T-cell (primary cell): ENCODE measurements at regions not wholly inside any gene's neighbourhood (a gene's known extent, or its start where the extent isn't known, plus 50 kb on each side); places are given as distances from the start of the nearest gene placed in this dataset.
A peak's percentile ranks its signal among the peaks of the same experiment; 100 is the strongest.

Experiments
- ATAC-seq, 4 experiments: fragments of 200-7000 bp in 3 of 4; fragments of 150-1000 bp in 1 of 4; cut with Tn5 transposase; replicated peaks in 1 of 4; 1 replicate in 3 of 4; 2 replicates in 1 of 4; pipeline ENCODE4 v1.10.0; 2021; ENCODE audit warnings: moderate library complexity in 3 of 4, mild to moderate bottlenecking in 2 of 4, moderate number of reproducible peaks in 1 of 4
- CTCF ChIA-PET, 2 donors: fragments of 300-600 bp; sonication (Branson Sonifier 250); formaldehyde crosslinking; loops; one replicate each; lab custom pipeline; 2022; ENCODE audit warnings: antibody characterized with exemption in 2 of 2; lab: Charles Lee
- POLR2A ChIA-PET, 2 donors: fragments of 300-600 bp; sonication (Branson Sonifier 250); formaldehyde crosslinking; loops; one replicate each; lab custom pipeline; 2022; ENCODE audit warnings: antibody characterized with exemption in 2 of 2; lab: Charles Lee
- DNase-seq, 35 experiments: peaks; one replicate each; pipeline versions ENCODE4 v3.0.0 to v3.0.0-alpha.2; 2013 to 2023
- H3K27ac ChIP-seq: one replicate; pipeline ENCODE4 v1.5.1; 2013; ENCODE audit warnings: low read length
- H3K27me3 ChIP-seq, 2 experiments: replicated peaks in 1 of 2; 1 replicate in 1 of 2; 2 replicates in 1 of 2; pipeline versions ENCODE4 v1.6.1 to v1.7.0; 2013; ENCODE audit warnings: low read length in 1 of 2, mixed read lengths in 1 of 2; ENCODE audit not compliant: control insufficient read depth in 2 of 2, insufficient read depth in 2 of 2; ENCODE audit errors: extremely low read depth in 1 of 2
- H3K36me3 ChIP-seq, 2 donors: 1 replicate in 1 of 2; 2 replicates in 1 of 2; pipeline versions ENCODE4 v1.6.1 to v1.7.0; 2013; ENCODE audit warnings: low read length in 1 of 2; ENCODE audit not compliant: control insufficient read depth in 2 of 2, insufficient read depth in 1 of 2; ENCODE audit errors: extremely low read depth in 1 of 2
- H3K4me1 ChIP-seq, 2 experiments: 1 replicate in 1 of 2; 2 replicates in 1 of 2; pipeline versions ENCODE4 v1.6.1 to v1.7.0; 2013; ENCODE audit warnings: low read length in 2 of 2, mixed read lengths in 1 of 2; ENCODE audit not compliant: insufficient read depth in 2 of 2, control insufficient read depth in 1 of 2; ENCODE audit errors: extremely low read depth in 1 of 2
- H3K4me3 ChIP-seq, 2 donors: 1 replicate in 1 of 2; 2 replicates in 1 of 2; pipeline versions ENCODE4 v1.5.1 to v1.7.0; 2013; ENCODE audit warnings: mild to moderate bottlenecking in 2 of 2, low read length in 1 of 2, moderate library complexity in 1 of 2; ENCODE audit not compliant: control insufficient read depth in 1 of 2; ENCODE audit errors: extremely low read depth in 1 of 2
- H3K9me3 ChIP-seq: 2 replicates; pipeline ENCODE4 v1.7.0; 2013
- H3K27ac Mint-ChIP-seq, 2 donors: one replicate each; pipeline ENCODE4 v1.8.0; 2020 to 2021; ENCODE audit warnings: mild to moderate bottlenecking in 2 of 2, mixed read lengths in 2 of 2
- H3K27me3 Mint-ChIP-seq, 2 donors: one replicate each; pipeline ENCODE4 v1.8.0; 2021 to 2022; ENCODE audit warnings: mixed read lengths in 2 of 2
- H3K36me3 Mint-ChIP-seq: one replicate; pipeline ENCODE4 v1.8.0; 2021; ENCODE audit warnings: mixed read lengths
- H3K4me1 Mint-ChIP-seq, 3 donors: one replicate each; pipeline ENCODE4 v1.8.0; 2020 to 2022; ENCODE audit warnings: mixed read lengths in 3 of 3, mild to moderate bottlenecking in 1 of 3
- H3K4me3 Mint-ChIP-seq, 3 donors: one replicate each; pipeline ENCODE4 v1.8.0; 2020 to 2022; ENCODE audit warnings: mild to moderate bottlenecking in 3 of 3, mixed read lengths in 3 of 3, moderate library complexity in 3 of 3
- H3K9me3 Mint-ChIP-seq, 3 donors: one replicate each; pipeline ENCODE4 v1.8.0; 2020 to 2022; ENCODE audit warnings: mixed read lengths in 3 of 3
- WGBS: methylation state at CpG from one replicate; pipeline ENCODE4 v1.1.5; 2013; ENCODE audit warnings: missing lambda C conversion rate; ENCODE audit not compliant: insufficient coverage; 5-methylcytosine and 5-hydroxymethylcytosine counted together

DNA sequence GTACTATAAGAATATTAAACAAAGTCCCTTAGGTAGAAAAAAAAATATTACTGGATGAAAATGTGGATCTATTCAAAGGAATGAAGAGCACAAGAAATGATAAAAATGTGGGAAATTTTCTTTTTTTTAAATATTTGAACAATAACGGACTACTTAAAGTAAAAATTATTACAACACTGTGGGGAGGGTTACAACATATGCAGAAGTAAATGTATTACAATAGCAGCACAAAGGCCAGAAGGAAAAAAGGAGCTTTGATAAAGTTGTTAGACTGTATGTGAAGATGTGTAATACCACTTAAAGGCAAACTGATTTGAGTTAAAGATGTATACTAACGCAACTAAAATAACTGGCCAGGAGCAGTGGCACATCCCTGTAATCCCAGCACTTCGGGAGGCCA is 427.1 kb downstream of the SHQ1 start:
- peaks cover 5 to 22% (median 8%) of the 10 kb centered on the region in 3 donors for H3K9me3 Mint-ChIP-seq
- Histone ChIP-seq H3K27me3 (no peaks in the 10 kb centered on the region), H3K4me3 (no peak overlapping the region), H3K36me3 (no peaks in the 10 kb centered on the region), H3K27ac (no peak overlapping the region), H3K4me1 (peaks cover 6% of the 10 kb centered on the region in 2 experiments), H3K9me3 (peaks cover 6% of the 10 kb centered on the region)
- H3K4me3 Mint-ChIP-seq: no peak overlapping the region
- H3K27me3 Mint-ChIP-seq: no peaks in the 10 kb centered on the region
- peaks cover 69 to 76% (median 70%) of the 10 kb centered on the region in 3 donors for H3K4me1 Mint-ChIP-seq
- H3K36me3 Mint-ChIP-seq: peaks cover 44% of the 10 kb centered on the region
- no CpG with 5 or more reads among the region's 3 CpGs for WGBS
- ATAC-seq: no peak
- no peak overlapping the region for H3K27ac Mint-ChIP-seq
- CTCF ChIA-PET: no interaction called here
- POLR2A ChIA-PET: interaction anchor here in 1 of 2 donors (0.6 kb wide), 2 partner anchors 108 to 402 kb away, joined by 3 to 5 read pairs; no protein-coding TSS in a partner anchor
- DNase-seq: no peak

DNA sequence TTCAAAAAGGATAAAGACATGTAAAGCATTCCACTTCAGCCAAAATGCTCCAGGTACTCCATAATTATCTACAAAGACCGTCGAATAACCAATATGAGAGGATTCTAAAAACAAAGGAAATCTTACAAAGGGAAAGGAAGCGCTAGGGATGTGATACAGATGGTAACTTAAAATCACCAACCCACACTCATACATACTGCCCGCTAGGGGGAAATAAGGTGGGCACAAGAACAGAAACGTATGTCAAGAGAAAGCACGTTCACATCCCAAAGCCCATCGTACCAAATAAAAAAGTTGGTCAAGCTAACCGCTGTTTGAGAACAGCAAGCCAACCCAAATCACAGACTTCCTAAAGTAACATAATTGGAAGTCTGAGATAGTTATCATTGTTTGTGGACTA is 429.4 kb downstream of the SHQ1 start:
- Mint-ChIP-seq H3K27me3 (no peaks in the 10 kb centered on the region), H3K36me3 (peaks cover 49% of the 10 kb centered on the region), H3K4me1 (peaks cover 70 to 76% (median 75%) of the 10 kb centered on the region in 3 donors), H3K27ac (peak overlapping the region in 1 of 2 donors; percentile 12), H3K9me3 (peaks cover 5 to 22% (median 8%) of the 10 kb centered on the region in 3 donors), H3K4me3 (no peak overlapping the region)
- CTCF ChIA-PET: no interaction called here
- DNase-seq (no peak), ATAC-seq (no peak)
- POLR2A ChIA-PET: interaction anchor here in 1 of 2 donors (0.5 kb wide), 1 partner anchor 22 kb away, joined by 3 read pairs; no protein-coding TSS in a partner anchor
- Histone ChIP-seq H3K27ac (no peak overlapping the region), H3K4me3 (no peak overlapping the region), H3K4me1 (peaks cover 2 to 3% of the 10 kb centered on the region in 2 experiments), H3K9me3 (peaks cover 6% of the 10 kb centered on the region), H3K27me3 (no peaks in the 10 kb centered on the region), H3K36me3 (no peaks in the 10 kb centered on the region)
- WGBS: no CpG with 5 or more reads among the region's 8 CpGs

DNA sequence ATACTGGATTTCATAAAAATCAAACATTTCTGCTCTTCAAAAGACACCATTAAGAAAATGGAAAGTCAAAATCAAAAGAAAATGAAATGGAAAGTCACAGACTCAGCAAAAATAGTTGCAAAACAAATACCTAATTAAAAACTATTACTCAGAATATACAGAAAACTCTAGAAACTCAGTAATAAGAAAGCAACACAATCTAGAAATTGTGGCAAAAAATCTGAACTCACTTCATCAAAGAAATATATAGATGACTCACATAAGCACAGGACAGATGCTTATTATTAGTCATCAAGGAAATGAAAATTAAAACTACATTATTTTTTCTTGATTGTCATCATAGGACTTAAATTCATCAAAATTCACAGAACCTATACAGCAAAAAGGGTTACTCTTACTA is 430.0 kb downstream of the SHQ1 start:
- H3K4me3 ChIP-seq: no peak overlapping the region
- peaks cover 6% of the 10 kb centered on the region for H3K9me3 ChIP-seq
- ChIA-PET POLR2A (no interaction called here), CTCF (no interaction called here)
- ATAC-seq: peak in 2 of 4 experiments; percentile 29 to 41
- H3K4me1 ChIP-seq: peaks cover 2 to 3% of the 10 kb centered on the region in 2 experiments
- peak overlapping the region in 1 of 2 donors; percentile 12 for H3K27ac Mint-ChIP-seq
- H3K27me3 Mint-ChIP-seq: no peaks in the 10 kb centered on the region
- peaks cover 5 to 22% (median 8%) of the 10 kb centered on the region in 3 donors for H3K9me3 Mint-ChIP-seq
- H3K36me3 ChIP-seq: no peaks in the 10 kb centered on the region
- no peak overlapping the region for H3K27ac ChIP-seq
- no peaks in the 10 kb centered on the region for H3K27me3 ChIP-seq
- H3K4me3 Mint-ChIP-seq: no peak overlapping the region
- peaks cover 69 to 77% (median 75%) of the 10 kb centered on the region in 3 donors for H3K4me1 Mint-ChIP-seq
- peaks cover 43% of the 10 kb centered on the region for H3K36me3 Mint-ChIP-seq
- DNase-seq: no peak

DNA sequence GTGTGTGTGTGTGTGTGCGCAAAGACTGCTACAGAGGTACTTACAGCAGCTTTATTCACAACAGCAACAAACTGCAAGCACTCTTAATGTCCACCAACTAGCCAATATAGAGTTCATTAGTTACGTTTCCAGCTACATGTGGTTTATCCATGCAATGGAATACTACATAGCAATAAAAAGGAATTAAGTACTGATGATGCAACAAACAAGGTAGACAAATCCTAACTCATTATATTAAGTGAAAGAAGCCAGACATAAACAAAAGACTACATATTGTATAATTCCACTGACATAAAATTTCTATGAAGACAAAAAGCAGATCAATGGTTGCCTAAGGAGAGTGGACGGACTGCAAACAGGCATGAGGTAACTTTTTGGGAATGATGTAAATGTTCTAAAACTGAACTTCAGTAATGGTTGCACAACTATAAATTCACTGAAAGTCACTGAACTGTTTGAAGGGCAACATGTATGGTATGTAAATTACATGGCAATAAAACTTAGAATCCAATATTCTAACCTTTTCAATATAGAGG is 433.7 kb downstream of the SHQ1 start:
- H3K4me3 Mint-ChIP-seq: no peak overlapping the region
- H3K27me3 Mint-ChIP-seq: no peaks in the 10 kb centered on the region
- H3K36me3 Mint-ChIP-seq: peaks cover 25% of the 10 kb centered on the region
- Histone ChIP-seq H3K4me3 (no peak overlapping the region), H3K9me3 (no peaks in the 10 kb centered on the region), H3K4me1 (peaks cover 4 to 24% of the 10 kb centered on the region in 2 experiments), H3K36me3 (no peaks in the 10 kb centered on the region), H3K27me3 (no peaks in the 10 kb centered on the region), H3K27ac (no peak overlapping the region)
- H3K27ac Mint-ChIP-seq: no peak overlapping the region
- WGBS: no CpG with 5 or more reads among the region's 3 CpGs
- ChIA-PET POLR2A (no interaction called here), CTCF (interaction anchor here in 1 of 2 donors (0.5 kb wide), 1 partner anchor 85 kb away, joined by 3 read pairs; no protein-coding TSS in a partner anchor)
- DNase-seq (no peak), ATAC-seq (no peak)
- H3K4me1 Mint-ChIP-seq: peaks cover 85 to 93% (median 88%) of the 10 kb centered on the region in 3 donors
- H3K9me3 Mint-ChIP-seq: no peaks in the 10 kb centered on the region

DNA sequence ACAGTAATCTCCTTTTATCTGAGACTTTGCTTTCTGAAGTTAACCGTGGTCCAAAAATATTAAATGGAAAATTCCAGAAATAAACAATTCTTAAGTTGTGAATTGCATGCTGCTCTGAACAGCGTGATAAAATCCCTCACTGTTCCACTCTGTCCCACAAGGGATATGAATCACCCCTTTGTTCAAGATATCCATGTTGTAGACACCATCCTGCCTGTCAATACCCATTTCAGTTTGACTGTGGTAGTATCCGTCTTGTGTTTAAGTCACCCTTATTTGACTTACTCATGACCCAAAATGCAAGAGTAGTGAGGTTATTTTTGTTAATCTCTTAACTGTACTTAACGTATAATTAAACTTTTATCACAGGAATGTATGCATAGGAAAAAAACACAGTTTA is 435.0 kb downstream of the SHQ1 start:
- no peaks in the 10 kb centered on the region for H3K27me3 Mint-ChIP-seq
- ChIA-PET POLR2A (no interaction called here), CTCF (interaction anchor here in 1 of 2 donors (0.6 kb wide), 1 partner anchor 9 kb away, joined by 3 read pairs; no protein-coding TSS in a partner anchor)
- no peak overlapping the region for H3K27ac Mint-ChIP-seq
- H3K36me3 Mint-ChIP-seq: peaks cover 17% of the 10 kb centered on the region
- H3K9me3 Mint-ChIP-seq: no peaks in the 10 kb centered on the region
- peaks cover 10 to 26% of the 10 kb centered on the region in 2 experiments for H3K4me1 ChIP-seq
- H3K36me3 ChIP-seq: no peaks in the 10 kb centered on the region
- no peak overlapping the region for H3K4me3 ChIP-seq
- H3K9me3 ChIP-seq: no peaks in the 10 kb centered on the region
- H3K27ac ChIP-seq: no peak overlapping the region
- DNase-seq (no peak), ATAC-seq (no peak)
- peaks cover 85 to 93% (median 88%) of the 10 kb centered on the region in 3 donors for H3K4me1 Mint-ChIP-seq
- H3K4me3 Mint-ChIP-seq: no peak overlapping the region
- no CpG with 5 or more reads among the region's 4 CpGs for WGBS
- no peaks in the 10 kb centered on the region for H3K27me3 ChIP-seq

DNA sequence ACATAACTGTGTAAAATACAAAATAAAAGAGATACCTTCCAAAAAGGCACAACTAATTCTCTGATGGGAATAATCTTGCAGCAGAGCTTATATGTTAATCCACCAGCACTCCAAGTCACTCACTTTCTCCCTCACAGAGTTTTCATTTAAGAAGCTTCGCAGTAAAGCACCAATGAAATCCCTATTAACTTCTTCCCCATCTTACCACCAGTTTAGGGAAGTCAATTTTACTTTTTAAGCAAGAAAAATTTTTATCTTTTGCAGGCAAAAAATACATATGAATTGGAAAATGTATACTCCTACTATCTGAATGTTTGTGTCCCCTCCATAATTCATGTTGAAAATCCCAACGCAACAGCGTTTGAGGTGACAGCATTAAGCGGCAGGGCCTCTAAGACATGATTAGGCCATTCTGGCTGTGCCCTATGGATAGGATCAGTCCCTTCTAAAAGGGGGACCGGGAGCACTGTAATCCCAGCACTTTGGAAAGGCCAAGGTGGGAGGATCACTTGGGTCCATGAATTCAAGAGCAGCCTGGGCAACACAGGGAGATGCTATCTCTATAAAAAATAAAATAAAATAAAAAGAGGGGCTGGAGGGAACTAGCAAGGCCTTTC is 435.8 kb downstream of the SHQ1 start:
- no CpG with 5 or more reads among the region's 5 CpGs for WGBS
- H3K9me3 ChIP-seq: no peaks in the 10 kb centered on the region
- ChIA-PET CTCF (interaction anchor here (0.5 to 0.7 kb wide), 2 partner anchors 13 to 65 kb away, joined by 3 read pairs; no protein-coding TSS in a partner anchor), POLR2A (interaction anchor here in 1 of 2 donors (0.6 kb wide), 1 partner anchor 32 kb away, joined by 3 read pairs; no protein-coding TSS in a partner anchor)
- H3K27me3 ChIP-seq: no peaks in the 10 kb centered on the region
- H3K4me1 Mint-ChIP-seq: peaks cover 86 to 94% (median 89%) of the 10 kb centered on the region in 3 donors
- H3K9me3 Mint-ChIP-seq: no peaks in the 10 kb centered on the region
- H3K36me3 Mint-ChIP-seq: peaks cover 17% of the 10 kb centered on the region
- ATAC-seq (no peak), DNase-seq (no peak)
- no peaks in the 10 kb centered on the region for H3K36me3 ChIP-seq
- no peak overlapping the region for H3K4me3 ChIP-seq
- no peak overlapping the region for H3K27ac ChIP-seq
- no peak overlapping the region for H3K27ac Mint-ChIP-seq
- H3K27me3 Mint-ChIP-seq: no peaks in the 10 kb centered on the region
- peaks cover 10 to 29% of the 10 kb centered on the region in 2 experiments for H3K4me1 ChIP-seq
- H3K4me3 Mint-ChIP-seq: peak overlapping the region in 1 of 3 donors; percentile 43
